Eye (tissue), 1 donor: ENCODE measurements at regions not wholly inside any gene's neighbourhood (a gene's known extent, or its start where the extent isn't known, plus 50 kb on each side); places are given as distances from the start of the nearest gene placed in this dataset.
A peak's percentile ranks its signal among the peaks of the same experiment; 100 is the strongest.

Source experiments
- DNase-seq: peaks from one replicate; pipeline ENCODE4 v3.0.0-alpha.2; 2015

- DNase-seq: no peak
These were observed 390.8 kb downstream of the SHANK2 start for GRCh38 chr11:70861559-70861958.

- no peak for DNase-seq
These were observed 390.3 kb downstream of the SHANK2 start for GRCh38 chr11:70862093-70862492.

GRCh38 chr11:70863186-70863585, 389.2 kb downstream of the SHANK2 start:
- DNase-seq: no peak

DNA sequence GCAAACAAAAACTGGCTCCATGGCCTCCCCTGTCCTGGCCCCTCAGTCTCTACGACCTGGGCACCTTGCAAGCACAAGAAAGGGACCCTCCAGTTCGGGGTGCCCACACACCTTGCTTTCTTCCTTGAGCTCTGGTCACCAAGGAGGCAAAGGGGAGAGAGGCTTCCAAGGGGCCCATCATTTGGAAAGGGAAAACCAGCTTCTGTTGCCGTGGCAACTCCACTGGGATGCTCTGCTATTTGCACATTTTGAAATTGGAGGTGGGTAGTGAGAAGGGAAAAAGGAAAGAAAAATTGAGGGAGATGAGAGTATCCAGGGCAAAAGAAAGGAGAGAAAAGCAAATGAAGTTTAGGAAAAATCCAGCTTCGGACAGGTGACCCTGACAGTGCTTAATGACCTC, 388.4 kb downstream of the SHANK2 start:
- no peak for DNase-seq

DNA sequence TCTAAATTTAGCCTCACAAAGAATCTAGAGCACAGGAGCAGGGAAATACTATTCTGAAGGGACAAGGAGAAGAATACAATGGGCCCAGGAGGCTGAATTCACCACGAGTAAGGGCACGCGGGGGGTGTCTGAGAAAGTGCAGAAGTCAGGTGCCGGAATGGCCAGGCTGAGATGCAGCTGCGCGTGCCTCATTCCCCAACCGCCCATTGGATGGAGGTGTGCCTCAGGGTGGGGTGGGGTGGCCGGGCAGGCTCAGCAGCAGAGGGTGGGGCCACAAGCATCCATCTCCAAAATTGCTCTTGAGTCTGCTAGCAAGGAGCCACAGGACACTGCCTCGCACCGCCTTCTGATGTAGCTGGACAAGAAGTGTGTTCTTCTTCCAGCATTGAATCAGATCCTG, 387.0 kb downstream of the SHANK2 start:
- DNase-seq: no peak

DNA sequence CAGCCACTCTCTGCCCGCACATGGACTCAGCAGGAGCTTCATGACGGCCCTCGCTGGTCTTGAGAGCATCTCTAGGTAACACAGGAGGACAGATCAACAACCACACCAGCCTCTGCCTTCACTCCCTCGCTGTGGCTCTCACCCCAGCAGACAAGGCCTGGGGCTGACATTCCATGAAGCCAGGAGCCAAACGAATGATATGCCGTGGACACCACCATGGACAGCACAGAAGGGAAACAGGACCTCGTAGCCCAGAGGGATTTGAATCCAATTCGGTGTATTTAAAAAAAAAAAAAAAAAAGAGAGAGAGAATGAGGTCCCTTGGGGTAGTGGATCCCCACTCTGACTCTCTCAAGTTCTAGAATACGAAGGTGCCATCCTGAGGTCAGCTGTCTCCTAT, 385.5 kb downstream of the SHANK2 start:
- DNase-seq: no peak

DNA sequence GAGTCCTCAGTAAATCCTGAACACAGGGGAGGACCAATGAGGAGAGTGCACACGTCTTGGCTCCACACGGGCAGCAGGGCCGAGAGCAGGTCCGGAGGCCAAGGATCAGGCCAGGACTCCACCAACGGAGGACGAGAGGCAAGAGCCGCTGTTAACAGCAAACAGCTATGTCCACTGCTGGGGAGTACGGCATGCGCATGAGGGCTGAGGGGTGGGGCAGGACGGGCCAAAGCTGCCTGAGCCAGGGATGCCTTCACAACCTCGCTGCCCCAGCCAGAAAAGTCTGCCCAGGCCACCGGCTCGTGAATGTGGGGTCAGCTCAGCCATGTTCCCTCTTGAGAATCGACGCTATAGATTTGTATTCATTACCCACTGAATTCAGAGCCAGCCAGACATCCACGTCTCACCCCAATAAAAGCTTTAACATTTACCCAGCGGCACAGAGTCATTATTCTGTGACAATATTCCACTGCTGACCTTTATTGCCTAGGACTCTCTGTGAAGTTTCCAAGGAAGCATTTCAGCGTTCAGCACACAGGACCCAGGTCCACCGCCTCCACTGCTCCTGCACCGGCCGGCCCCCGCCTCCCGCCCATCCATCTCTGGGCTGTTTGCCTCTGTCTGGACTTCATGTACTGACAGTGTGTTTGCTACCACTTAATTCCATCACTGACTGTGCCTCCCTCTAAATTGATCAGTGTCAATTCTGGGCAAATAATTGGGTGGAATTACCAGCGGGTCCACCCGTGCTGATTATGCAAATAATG, 384.9 kb downstream of the SHANK2 start:
- no peak for DNase-seq

GRCh38 chr11:70868341-70868885, 384.0 kb downstream of the SHANK2 start:
- no peak for DNase-seq

DNA sequence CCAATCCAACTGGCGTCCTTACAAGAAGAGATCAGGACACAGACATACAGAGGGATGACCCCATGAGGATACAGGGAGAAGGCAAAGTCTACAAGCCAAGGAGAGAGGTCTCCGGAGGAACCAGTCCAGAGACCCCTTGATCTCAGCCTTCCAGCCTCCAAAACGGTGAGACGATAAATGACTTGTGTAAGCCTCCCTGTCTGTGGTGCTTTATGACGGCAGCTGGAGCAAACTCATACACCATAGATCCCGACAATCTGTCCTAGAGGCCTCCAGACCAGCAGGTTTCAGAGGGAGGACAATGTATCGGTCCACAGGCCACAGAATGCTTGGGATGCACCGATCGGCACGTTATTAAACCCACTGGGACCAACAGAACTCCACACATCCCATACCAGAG, 383.3 kb downstream of the SHANK2 start:
- DNase-seq: no peak

GRCh38 chr11:70871881-70872280, 380.5 kb downstream of the SHANK2 start:
- DNase-seq: no peak

- DNase-seq: no peak
These were observed 380.1 kb downstream of the SHANK2 start for GRCh38 chr11:70872299-70872698.

GRCh38 chr11:70872955-70873735, 379.2 kb downstream of the SHANK2 start:
- DNase-seq: peak; percentile 42

GRCh38 chr11:70873736-70874412, 378.5 kb downstream of the SHANK2 start:
- DNase-seq: no peak

DNA sequence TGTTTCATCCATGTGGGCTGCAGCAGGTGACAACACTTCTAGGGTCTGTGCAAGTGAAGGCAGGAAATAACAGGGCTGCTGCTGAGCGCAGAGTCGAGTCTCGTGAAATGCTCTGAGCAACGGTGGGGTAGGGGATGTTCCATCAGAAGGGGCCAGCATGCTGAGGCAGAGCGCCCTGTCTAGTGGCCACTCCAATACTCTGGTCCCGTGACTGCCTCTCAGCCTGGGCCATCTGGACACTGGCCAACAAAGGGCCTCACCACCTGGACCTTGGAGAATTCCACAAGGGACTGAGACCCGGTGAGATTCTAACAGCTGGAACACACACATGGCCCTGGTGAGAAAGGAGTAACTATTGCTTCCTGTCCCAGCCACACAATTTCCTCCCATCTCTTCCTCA, 375.7 kb downstream of the SHANK2 start:
- DNase-seq: no peak

GRCh38 chr11:70877151-70877550, 375.2 kb downstream of the SHANK2 start:
- DNase-seq: no peak

DNA sequence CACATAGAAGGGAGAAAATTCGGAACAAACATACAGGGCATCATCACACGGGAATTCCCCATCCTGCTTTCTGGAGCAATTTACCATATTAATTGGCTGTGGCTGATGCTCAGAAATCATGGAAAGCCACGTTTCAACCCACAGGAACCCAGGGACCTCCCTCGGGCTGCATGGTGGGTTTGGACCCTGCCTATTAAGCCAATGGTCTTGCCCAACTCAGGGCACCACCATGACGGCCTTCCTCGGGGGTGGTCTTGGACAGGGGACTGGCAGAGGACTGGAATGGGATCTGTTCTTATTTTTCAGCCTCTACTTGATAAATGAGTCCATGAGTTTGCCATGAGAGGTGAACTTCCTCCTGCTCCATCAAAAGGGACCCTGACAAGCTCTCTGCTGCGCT, 374.0 kb downstream of the SHANK2 start:
- no peak for DNase-seq

GRCh38 chr11:70879601-70880285, 372.6 kb downstream of the SHANK2 start:
- DNase-seq: no peak

GRCh38 chr11:70880416-70880815, 372.0 kb downstream of the SHANK2 start:
- no peak for DNase-seq

- DNase-seq: no peak
These were observed 370.2 kb downstream of the SHANK2 start for GRCh38 chr11:70881948-70882715.

GRCh38 chr11:70882716-70883085, 369.7 kb downstream of the SHANK2 start:
- DNase-seq: no peak

DNA sequence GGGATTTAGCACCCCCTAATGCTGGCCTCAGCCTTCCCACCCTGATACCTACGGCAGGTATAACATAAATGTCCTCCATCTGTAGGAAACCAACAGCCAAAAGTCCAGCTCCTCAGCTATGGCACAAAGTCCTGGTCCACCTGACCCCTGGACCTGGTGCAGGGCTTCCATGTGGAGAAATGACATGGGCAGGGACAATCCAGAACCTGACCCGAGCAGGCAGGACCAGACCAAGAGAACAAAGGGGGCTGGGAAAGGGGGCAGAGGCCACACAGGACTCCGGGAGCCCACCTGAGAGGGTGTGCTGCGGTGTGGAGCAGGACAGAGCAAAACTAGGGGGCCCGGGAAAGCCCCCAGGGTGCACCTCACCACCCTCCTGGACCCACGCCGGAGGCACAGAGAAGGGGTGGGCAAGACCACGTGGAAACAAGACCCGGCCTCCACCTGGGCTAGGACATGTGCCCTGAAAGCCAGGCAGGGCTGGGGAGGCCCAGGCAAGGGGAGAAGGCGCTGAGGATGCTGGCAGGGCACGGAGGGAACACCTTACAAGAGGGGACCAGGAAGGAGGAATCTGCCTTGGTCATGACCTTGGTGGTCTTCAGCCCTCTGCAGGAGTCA, 368.9 kb downstream of the SHANK2 start:
- no peak for DNase-seq
